ENCODE measurements at regions not wholly inside any gene's neighbourhood (a gene's known extent, or its start where the extent isn't known, plus 50 kb on each side); places are given as distances from the start of the nearest gene placed in this dataset.

GRCh38 chrY:7920382-7920781 is 1008.8 kb upstream of the AMELY start:
- TF ChIP-seq CTCF (IDR thresholded peaks at IDR 0.05) = no peak
- no peak for TF ChIP-seq POLR2A (IDR thresholded peaks at IDR 0.05)

All from esophagus squamous epithelium (tissue), 4 donors.